GM18858 (cell line): ENCODE measurements at regions not wholly inside any gene's neighbourhood (a gene's known extent, or its start where the extent isn't known, plus 50 kb on each side); places are given as distances from the start of the nearest gene placed in this dataset.
A peak's percentile ranks its signal among the peaks of the same experiment; 100 is the strongest.

Source experiments
- ATAC-seq: cut with Tn5 transposase; IDR thresholded peaks from one replicate; pipeline ENCODE4 v1.9.1; 2021; ENCODE audit not compliant: unreplicated experiment

- no peak for ATAC-seq
Measured at GRCh38 chr5:107266100-107266499, 404.6 kb downstream of the EFNA5 start.

GRCh38 chr5:107265193-107265592 lies 405.5 kb downstream of the EFNA5 start:
- no peak for ATAC-seq

- ATAC-seq = peak; percentile 90
Measured at GRCh38 chr5:107263387-107264018, 407.2 kb downstream of the EFNA5 start.

GRCh38 chr5:107257885-107258520 lies 412.7 kb downstream of the EFNA5 start:
- peak; percentile 80 for ATAC-seq

GRCh38 chr5:107254902-107255234 lies 415.9 kb downstream of the EFNA5 start:
- no peak for ATAC-seq

GRCh38 chr5:107254214-107254901 lies 416.4 kb downstream of the EFNA5 start:
- ATAC-seq = no peak

- ATAC-seq = no peak
Measured at GRCh38 chr5:107253246-107253645, 417.5 kb downstream of the EFNA5 start.

- no peak for ATAC-seq
Measured at GRCh38 chr5:107251151-107251550, 419.6 kb downstream of the EFNA5 start.

GRCh38 chr5:107248066-107248695 lies 422.6 kb downstream of the EFNA5 start:
- ATAC-seq = no peak

- ATAC-seq = no peak
Measured at GRCh38 chr5:107247427-107247826, 423.3 kb downstream of the EFNA5 start.

GRCh38 chr5:107243220-107243579 lies 427.5 kb downstream of the EFNA5 start:
- ATAC-seq = no peak

- no peak for ATAC-seq
Measured at GRCh38 chr5:107242411-107243219, 428.1 kb downstream of the EFNA5 start.

- ATAC-seq = no peak
Measured at GRCh38 chr5:107241841-107242240, 428.9 kb downstream of the EFNA5 start.

GRCh38 chr5:107235167-107235566 lies 435.6 kb downstream of the EFNA5 start:
- no peak for ATAC-seq

- ATAC-seq = no peak
Measured at GRCh38 chr5:107232788-107233187, 437.9 kb downstream of the EFNA5 start.

- ATAC-seq = no peak
Measured at GRCh38 chr5:107232293-107232692, 438.4 kb downstream of the EFNA5 start.

- ATAC-seq = no peak
Measured at GRCh38 chr5:107231191-107231590, 439.5 kb downstream of the EFNA5 start.

GRCh38 chr5:107230367-107230766 lies 440.4 kb downstream of the EFNA5 start:
- no peak for ATAC-seq

- no peak for ATAC-seq
Measured at GRCh38 chr5:107228226-107228625, 442.5 kb downstream of the EFNA5 start.

- ATAC-seq = no peak
Measured at GRCh38 chr5:107224272-107224671, 446.5 kb downstream of the EFNA5 start.

- no peak for ATAC-seq
Measured at GRCh38 chr5:107223066-107223465, 447.7 kb downstream of the EFNA5 start.
